GM19455 (cell line): ENCODE measurements at regions not wholly inside any gene's neighbourhood (a gene's known extent, or its start where the extent isn't known, plus 50 kb on each side); places are given as distances from the start of the nearest gene placed in this dataset.
A peak's percentile ranks its signal among the peaks of the same experiment; 100 is the strongest.
"Not testable (repeated sequence)": the region's sequence is repeated elsewhere in the genome, so short reads cannot be mapped to it uniquely, and the experiment has no call there.

Experiments used
- ATAC-seq: cut with Tn5 transposase; IDR thresholded peaks from one replicate; pipeline ENCODE4 v1.9.1; 2021; ENCODE audit not compliant: unreplicated experiment

GRCh38 chr21:28487455-28488070 lies 505.1 kb downstream of the LTN1 start:
- ATAC-seq: no peak

DNA sequence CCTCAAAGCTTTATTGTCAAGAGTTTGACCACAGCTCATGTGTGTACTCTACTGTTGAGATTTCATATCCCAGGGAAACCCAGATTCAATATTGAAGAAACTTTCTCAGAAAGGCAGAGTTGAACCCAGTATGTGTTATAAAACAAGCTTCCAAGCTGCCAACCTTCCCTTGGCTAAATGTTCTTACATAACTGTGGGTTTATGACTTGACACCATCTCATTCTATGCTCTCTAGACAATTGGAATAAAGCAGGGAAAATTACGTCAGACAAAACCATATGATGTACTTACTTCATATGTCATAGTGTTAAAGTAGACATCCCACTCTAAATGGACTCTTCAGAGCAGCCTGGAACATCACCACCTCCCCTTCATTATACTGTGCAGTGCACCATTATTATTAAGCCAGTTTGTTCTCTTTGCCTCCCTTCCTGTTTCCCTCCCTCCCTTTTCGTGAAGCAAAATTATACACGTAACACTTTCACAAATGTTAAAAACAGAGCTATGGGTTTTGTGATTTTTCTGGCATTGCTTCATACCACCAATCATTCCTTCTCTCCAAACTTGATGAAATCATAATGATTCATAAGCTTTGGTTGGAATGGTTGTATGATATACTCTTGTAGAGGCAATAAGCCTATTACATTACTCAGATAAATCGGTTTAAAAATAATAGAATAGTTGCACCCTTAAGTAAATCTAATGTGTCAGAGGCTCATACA lies 507.2 kb downstream of the LTN1 start:
- ATAC-seq: no peak

DNA sequence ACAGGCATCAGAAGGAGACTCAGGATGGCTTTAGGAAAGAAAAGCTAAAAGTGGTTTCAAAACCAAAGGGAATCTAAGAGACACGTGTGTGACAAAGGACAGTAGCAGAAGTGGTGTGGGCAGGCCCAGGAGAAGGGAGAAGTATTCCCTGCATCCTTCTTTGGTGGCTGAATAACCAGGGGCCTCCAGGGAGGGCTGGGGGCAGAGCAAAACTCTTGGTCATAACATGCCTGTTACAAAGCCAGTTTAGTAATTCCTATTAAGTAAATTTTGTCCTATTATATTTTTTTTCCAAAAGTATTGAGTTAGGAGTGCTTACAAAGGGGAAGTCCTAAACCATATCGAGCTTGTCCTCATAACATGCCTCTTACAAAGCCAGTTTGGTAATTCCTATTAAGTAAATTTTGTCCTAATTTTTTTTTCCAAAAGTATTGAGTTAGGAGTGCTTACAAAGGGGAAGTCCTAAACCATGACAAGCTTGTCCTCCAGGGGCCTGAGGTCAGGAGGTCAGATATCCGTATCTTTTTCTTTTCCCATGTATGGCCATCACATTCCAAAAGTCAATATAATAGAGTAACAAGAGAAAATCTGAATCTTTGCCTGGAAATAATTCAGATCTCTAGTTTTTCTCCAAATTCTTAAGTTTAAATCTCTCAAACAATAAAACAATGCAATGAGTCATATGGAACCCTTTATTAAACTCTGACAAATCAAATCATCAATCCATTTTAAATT lies 509.2 kb downstream of the LTN1 start:
- no peak for ATAC-seq

DNA sequence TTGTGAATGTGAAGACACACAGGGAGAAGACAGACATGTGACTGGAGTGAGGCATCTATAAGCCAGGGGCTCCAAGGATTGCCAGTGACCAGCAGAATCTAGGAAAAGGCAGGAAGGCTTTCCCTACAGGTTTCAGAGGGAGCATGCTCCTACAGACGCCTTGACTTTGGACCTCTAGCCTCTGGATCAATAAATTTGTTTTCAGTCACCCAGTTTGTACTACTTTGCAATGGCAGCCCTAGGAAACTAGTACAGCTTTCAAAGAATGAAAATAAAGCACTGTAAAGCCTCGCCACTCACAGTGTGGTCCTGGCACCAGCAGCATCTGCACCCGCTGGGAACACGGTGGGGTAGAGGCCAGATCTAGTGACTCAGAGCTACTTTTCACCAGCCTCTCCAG lies 510.0 kb downstream of the LTN1 start:
- no peak for ATAC-seq

- peak; percentile 51 for ATAC-seq
Observed at GRCh38 chr21:28480470-28480869, 512.2 kb downstream of the LTN1 start.

GRCh38 chr21:28473530-28474220 lies 519.0 kb downstream of the LTN1 start:
- ATAC-seq: no peak

DNA sequence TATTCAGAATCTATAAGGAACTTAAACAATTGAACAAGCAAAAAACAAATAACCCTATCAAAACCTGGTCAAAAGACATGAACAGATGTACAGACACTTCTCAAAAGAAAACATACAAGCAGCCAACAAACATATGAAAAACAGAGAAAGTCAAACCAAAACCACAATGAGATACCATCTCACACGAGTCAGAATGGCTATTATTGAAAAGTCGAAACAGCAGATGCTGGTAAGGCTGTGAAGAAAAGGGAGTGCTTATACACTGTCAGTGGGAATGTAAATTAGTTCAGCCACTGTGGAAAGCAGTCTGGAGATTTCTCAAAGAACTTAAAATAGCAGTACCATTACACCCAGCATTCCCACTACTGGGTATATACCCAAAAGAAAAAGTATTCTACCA lies 520.1 kb downstream of the LTN1 start:
- ATAC-seq: not testable (repeated sequence)

- no peak for ATAC-seq
Observed at GRCh38 chr21:28464988-28465387, 527.7 kb downstream of the LTN1 start.

DNA sequence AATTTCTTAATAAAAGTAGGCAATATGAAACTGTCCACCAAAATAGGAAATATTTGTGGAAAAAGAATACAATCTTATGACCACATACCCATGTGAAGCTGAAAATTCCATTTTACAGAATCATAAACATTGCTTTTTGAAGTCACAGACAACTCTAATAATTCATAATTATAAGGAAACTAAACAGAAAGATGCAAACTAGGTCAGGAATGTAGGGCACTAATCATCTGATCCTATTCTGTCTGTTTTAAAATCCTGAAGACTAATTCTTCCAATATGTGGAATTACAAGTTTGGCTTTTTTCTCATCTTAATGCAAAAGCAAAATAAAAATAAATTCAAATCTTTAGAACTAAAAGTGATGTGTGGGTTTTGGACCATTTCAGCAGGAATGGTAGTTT lies 528.6 kb downstream of the LTN1 start:
- no peak for ATAC-seq

DNA sequence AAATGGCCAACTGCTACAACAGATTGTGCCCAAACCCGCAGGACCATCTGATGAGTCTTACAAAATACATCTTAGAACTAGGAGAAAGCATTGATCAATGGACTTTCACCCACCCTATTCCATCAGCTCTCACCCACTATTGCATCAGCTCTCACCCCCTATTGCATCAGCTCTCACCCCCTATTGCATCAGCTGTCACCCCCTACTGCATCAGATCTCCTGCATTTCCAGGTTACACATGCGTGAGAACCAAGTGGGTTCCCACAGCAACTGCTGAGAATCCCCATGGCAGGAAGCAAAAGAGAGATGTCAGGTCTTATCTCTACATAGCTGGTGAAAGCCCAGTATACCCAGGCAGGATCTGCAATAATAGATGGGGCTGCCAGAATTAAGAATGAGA lies 533.5 kb downstream of the LTN1 start:
- no peak for ATAC-seq

GRCh38 chr21:28458446-28458845 lies 534.2 kb downstream of the LTN1 start:
- ATAC-seq: no peak

DNA sequence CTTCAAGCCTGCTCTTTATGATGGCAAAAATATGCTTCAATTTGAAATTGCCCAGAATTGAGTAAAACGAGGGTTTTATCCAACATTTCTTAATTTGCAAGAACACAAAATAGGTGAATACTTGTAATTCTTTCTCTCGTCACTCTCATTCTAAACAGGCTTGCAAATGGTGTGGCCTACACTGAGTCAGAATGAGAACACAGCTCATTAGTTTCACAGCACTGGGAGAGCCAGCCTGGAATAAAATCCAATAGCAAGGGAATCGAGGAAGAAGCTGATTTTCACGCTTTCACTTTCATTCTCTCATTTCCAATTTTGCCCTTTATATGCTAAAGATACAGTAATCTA lies 537.5 kb downstream of the LTN1 start:
- ATAC-seq: no peak

- ATAC-seq: no peak
Observed at GRCh38 chr21:28454564-28455252, 538.0 kb downstream of the LTN1 start.

- ATAC-seq: no peak
Observed at GRCh38 chr21:28447462-28447861, 545.2 kb downstream of the LTN1 start.

DNA sequence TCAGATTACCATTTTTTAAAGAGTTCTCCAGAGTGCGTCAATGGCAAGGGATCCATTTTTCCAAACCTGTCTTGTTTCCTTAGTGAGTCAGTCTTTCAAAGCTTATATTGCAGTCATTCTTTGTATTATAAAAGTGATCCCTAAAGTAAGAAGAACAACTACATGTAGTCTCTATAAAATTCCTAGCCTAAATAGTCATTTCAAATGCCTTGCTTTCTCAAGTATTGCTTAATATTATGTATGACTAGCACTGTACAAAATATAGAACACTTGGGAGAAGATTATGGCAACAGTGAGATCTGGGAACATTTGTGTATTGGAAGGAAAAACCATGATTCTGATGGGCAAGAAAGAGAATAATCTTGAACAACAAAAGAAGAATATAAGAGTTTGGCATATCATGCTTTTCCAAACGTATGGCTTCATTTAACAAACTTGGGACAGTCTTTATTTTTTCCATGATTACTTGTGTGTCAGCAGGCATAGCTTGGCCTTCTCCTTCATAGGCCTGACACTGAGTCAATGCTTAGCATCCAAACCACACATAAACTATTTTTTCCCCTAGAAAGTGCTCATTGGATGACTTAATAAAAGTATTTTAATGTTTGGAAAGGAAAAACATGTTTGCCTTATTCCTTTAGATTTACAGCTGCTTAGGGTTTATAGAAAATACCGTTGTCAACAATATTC lies 547.4 kb downstream of the LTN1 start:
- no peak for ATAC-seq

GRCh38 chr21:28444557-28444956 lies 548.1 kb downstream of the LTN1 start:
- ATAC-seq: no peak

GRCh38 chr21:28444111-28444510 lies 548.6 kb downstream of the LTN1 start:
- no peak for ATAC-seq

DNA sequence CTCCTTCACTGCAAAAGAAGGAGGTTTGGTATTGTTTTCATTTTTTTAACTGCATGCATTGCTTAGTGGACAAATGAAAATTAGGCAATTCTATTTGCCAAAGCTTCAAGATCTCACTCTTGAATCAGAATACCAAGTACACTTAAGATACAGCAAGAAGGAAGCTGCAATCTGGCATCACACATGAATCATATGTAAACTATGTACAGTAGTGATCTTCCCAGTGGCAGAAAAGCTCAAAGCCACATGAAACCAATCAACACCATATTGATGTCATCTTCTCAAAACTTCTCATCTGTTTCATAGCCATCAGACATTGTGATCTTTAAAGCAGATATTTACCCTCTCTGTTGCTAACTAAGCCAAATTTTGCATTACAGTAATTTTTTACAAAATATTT lies 550.1 kb downstream of the LTN1 start:
- ATAC-seq: no peak

GRCh38 chr21:28442085-28442484 lies 550.6 kb downstream of the LTN1 start:
- no peak for ATAC-seq

DNA sequence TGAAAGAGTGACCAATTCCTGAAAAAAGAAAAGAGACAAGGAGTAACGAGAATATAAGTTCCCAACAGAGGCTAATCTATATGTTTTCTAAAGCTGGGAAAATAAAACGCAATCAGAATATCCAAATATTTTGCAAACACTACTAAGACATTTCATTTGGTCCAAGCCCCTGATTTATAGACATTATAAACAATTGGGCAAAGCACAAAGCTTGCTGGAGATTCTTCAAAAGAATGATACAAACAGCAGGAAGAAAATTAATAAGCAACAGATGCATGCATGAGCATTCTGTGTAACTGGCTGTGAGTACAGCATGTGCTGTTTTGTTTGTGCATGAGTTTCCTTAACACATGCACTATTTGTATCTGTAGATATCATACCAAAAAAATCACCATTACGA lies 552.9 kb downstream of the LTN1 start:
- ATAC-seq: no peak

DNA sequence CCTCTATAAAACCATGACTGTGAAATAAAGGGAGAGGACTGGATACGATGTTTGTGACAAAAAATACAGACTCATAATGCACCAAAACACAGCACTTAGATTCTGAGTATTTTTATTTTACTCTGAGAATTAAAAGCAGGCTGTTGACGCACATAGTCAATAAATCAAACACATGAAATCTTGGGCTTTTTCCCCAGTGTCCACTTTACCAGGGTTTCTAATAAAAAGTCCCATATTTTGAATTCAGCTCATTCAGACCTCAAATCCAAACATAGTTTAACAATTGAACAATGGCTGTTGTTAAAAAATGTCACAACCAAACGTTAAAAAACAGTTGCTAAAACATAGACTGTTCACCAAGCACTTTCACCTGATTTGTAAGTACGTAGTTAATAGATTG lies 553.4 kb downstream of the LTN1 start:
- ATAC-seq: no peak
